ENCODE measurements at regions not wholly inside any gene's neighbourhood (a gene's known extent, or its start where the extent isn't known, plus 50 kb on each side); places are given as distances from the start of the nearest gene placed in this dataset.
A peak's percentile ranks its signal among the peaks of the same experiment; 100 is the strongest.

DNA sequence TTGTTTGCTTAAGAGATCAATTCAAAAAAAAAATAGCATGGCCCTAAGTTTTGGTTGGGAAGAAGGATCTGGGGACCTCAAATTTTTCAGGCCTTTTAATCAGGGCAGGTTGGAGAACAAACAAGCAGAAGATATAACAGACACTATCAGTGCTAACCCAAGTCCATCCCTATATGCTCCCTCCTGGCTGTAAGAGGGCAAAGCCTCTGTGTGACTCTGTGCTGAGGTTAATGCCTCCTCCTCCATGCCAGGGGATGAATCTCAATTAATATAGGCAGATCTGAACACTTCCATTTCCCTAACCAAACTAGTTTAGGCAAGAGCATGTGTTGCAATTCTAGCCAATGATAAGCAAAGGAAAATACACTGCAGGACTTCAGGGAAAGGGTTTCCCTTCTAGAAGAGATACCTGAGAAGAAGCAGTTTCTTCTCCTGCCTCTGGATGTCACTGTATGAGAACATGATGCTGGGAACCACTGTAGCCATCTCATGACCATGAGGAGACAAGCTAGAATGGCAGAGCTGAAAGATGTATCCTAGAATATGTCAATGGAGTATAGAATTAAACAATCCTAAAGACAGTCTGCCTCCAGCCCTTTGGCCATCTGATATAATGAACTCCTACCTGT is 76.0 kb downstream of the CHD9NB start:
- no peak overlapping the region for H3K23ac ChIP-seq (ENCODE audit: low read length)
- H3K9ac ChIP-seq (ENCODE audit: low read length), result no peak overlapping the region
- H2BK5ac ChIP-seq (ENCODE audit: low read length), result no peak overlapping the region
- no peak overlapping the region for H3K4me3 ChIP-seq (ENCODE audit: low read length)
- no peak overlapping the region for H2BK120ac ChIP-seq (ENCODE audit: low read depth, low read length)
- no peaks in the 10 kb centered on the region for H3K4me1 ChIP-seq (ENCODE audit: control insufficient read depth, low read depth, low read length)
- no peak overlapping the region for H4K8ac ChIP-seq (ENCODE audit: low read depth, low read length)
- H3K4ac ChIP-seq (ENCODE audit: low read depth, low read length), result no peak overlapping the region
- no peaks in the 10 kb centered on the region for H3K27me3 ChIP-seq (ENCODE audit: insufficient read depth, low read length, poor library complexity)
- H2AK5ac ChIP-seq (ENCODE audit: low read length), result no peak overlapping the region
- no peak overlapping the region for H3K27ac ChIP-seq (ENCODE audit: low read depth, low read length)
- no peaks in the 10 kb centered on the region for H3K36me3 ChIP-seq (ENCODE audit: control insufficient read depth, insufficient read depth, low read length)
- H3K79me1 ChIP-seq (ENCODE audit: low read length), result no peaks in the 10 kb centered on the region
- no peaks in the 10 kb centered on the region for H3K79me2 ChIP-seq (ENCODE audit: control insufficient read depth, insufficient read depth, low read length)
- peak; percentile 67 for DNase-seq
- H2BK15ac ChIP-seq (replicated peaks; ENCODE audit: low read depth), result no peak overlapping the region
- H3K18ac ChIP-seq (ENCODE audit: low read length), result no peak overlapping the region
- no peak overlapping the region for H3K4me2 ChIP-seq (ENCODE audit: low read length)
- no peak overlapping the region for H3K56ac ChIP-seq (ENCODE audit: low read length)
- no peak overlapping the region for H4K5ac ChIP-seq (ENCODE audit: low read length)

- H2AK5ac ChIP-seq (ENCODE audit: low read length), result no peak overlapping the region
- no peaks in the 10 kb centered on the region for H3K36me3 ChIP-seq (ENCODE audit: control insufficient read depth, insufficient read depth, low read length)
- H3K79me2 ChIP-seq (ENCODE audit: control insufficient read depth, insufficient read depth, low read length), result no peaks in the 10 kb centered on the region
- DNase-seq, result no peak
- no peak overlapping the region for H4K8ac ChIP-seq (ENCODE audit: low read depth, low read length)
- no peak overlapping the region for H3K23ac ChIP-seq (ENCODE audit: low read length)
- no peak overlapping the region for H3K56ac ChIP-seq (ENCODE audit: low read length)
- no peak overlapping the region for H3K18ac ChIP-seq (ENCODE audit: low read length)
- no peak overlapping the region for H3K4me3 ChIP-seq (ENCODE audit: low read length)
- H3K4me2 ChIP-seq (ENCODE audit: low read length), result no peak overlapping the region
- H3K9ac ChIP-seq (ENCODE audit: low read length), result no peak overlapping the region
- no peaks in the 10 kb centered on the region for H3K27me3 ChIP-seq (ENCODE audit: insufficient read depth, low read length, poor library complexity)
- no peak overlapping the region for H3K27ac ChIP-seq (ENCODE audit: low read depth, low read length)
- no peak overlapping the region for H2BK5ac ChIP-seq (ENCODE audit: low read length)
- no peak overlapping the region for H4K5ac ChIP-seq (ENCODE audit: low read length)
- H2BK120ac ChIP-seq (ENCODE audit: low read depth, low read length), result no peak overlapping the region
- H2BK15ac ChIP-seq (replicated peaks; ENCODE audit: low read depth), result no peak overlapping the region
- no peaks in the 10 kb centered on the region for H3K4me1 ChIP-seq (ENCODE audit: control insufficient read depth, low read depth, low read length)
- H3K79me1 ChIP-seq (ENCODE audit: low read length), result no peaks in the 10 kb centered on the region
- H3K4ac ChIP-seq (ENCODE audit: low read depth, low read length), result no peak overlapping the region
Measured at GRCh38 chr16:52967744-52968143, 85.0 kb downstream of the CHD9NB start.

DNA sequence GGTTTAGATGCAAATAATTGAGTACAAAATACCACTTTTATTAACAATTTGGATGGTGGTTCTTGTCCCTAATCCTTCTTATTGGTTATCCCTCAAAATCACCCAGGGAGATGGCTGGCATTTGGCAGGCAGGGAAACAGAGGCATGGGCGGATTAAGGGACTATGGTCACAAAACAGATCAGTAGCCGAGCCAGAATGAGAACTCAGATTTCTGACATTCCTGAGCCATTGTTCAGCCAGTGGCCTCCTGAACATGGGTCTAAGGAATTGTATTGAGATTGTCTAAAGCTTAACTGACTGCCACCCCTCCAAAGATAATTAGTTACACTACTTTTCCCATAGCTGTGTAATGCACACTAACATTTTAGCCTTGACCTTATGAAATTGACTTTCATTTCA is 88.4 kb downstream of the CHD9NB start:
- no peak overlapping the region for H3K56ac ChIP-seq (ENCODE audit: low read length)
- H3K79me2 ChIP-seq (ENCODE audit: control insufficient read depth, insufficient read depth, low read length), result no peaks in the 10 kb centered on the region
- WGBS (ENCODE audit: extremely low coverage, insufficient coverage, low lambda C conversion rate), result no CpG with 5 or more reads among the region's 2 CpGs
- H2BK120ac ChIP-seq (ENCODE audit: low read depth, low read length), result no peak overlapping the region
- H2BK5ac ChIP-seq (ENCODE audit: low read length), result no peak overlapping the region
- H3K79me1 ChIP-seq (ENCODE audit: low read length), result no peaks in the 10 kb centered on the region
- no peak overlapping the region for H3K4ac ChIP-seq (ENCODE audit: low read depth, low read length)
- H4K5ac ChIP-seq (ENCODE audit: low read length), result no peak overlapping the region
- H3K36me3 ChIP-seq (ENCODE audit: control insufficient read depth, insufficient read depth, low read length), result no peaks in the 10 kb centered on the region
- no peak overlapping the region for H3K23ac ChIP-seq (ENCODE audit: low read length)
- H3K4me3 ChIP-seq (ENCODE audit: low read length), result no peak overlapping the region
- H2BK15ac ChIP-seq (replicated peaks; ENCODE audit: low read depth), result no peak overlapping the region
- H3K9ac ChIP-seq (ENCODE audit: low read length), result no peak overlapping the region
- no peaks in the 10 kb centered on the region for H3K27me3 ChIP-seq (ENCODE audit: insufficient read depth, low read length, poor library complexity)
- peak; percentile 42 for DNase-seq
- no peak overlapping the region for H4K8ac ChIP-seq (ENCODE audit: low read depth, low read length)
- no peaks in the 10 kb centered on the region for H3K4me1 ChIP-seq (ENCODE audit: control insufficient read depth, low read depth, low read length)
- no peak overlapping the region for H3K18ac ChIP-seq (ENCODE audit: low read length)
- no peak overlapping the region for H2AK5ac ChIP-seq (ENCODE audit: low read length)
- no peak overlapping the region for H3K4me2 ChIP-seq (ENCODE audit: low read length)
- H3K27ac ChIP-seq (ENCODE audit: low read depth, low read length), result no peak overlapping the region

- H2BK120ac ChIP-seq (ENCODE audit: low read depth, low read length), result no peak overlapping the region
- H3K36me3 ChIP-seq (ENCODE audit: control insufficient read depth, insufficient read depth, low read length), result no peaks in the 10 kb centered on the region
- WGBS (ENCODE audit: extremely low coverage, insufficient coverage, low lambda C conversion rate), result no CpG with 5 or more reads among the region's 4 CpGs
- H2BK15ac ChIP-seq (replicated peaks; ENCODE audit: low read depth), result no peak overlapping the region
- no peak overlapping the region for H3K9ac ChIP-seq (ENCODE audit: low read length)
- no peak for DNase-seq
- H3K56ac ChIP-seq (ENCODE audit: low read length), result no peak overlapping the region
- no peak overlapping the region for H3K4ac ChIP-seq (ENCODE audit: low read depth, low read length)
- no peak overlapping the region for H3K4me2 ChIP-seq (ENCODE audit: low read length)
- no peak overlapping the region for H2AK5ac ChIP-seq (ENCODE audit: low read length)
- H4K5ac ChIP-seq (ENCODE audit: low read length), result no peak overlapping the region
- H3K4me3 ChIP-seq (ENCODE audit: low read length), result no peak overlapping the region
- H3K79me1 ChIP-seq (ENCODE audit: low read length), result no peaks in the 10 kb centered on the region
- H3K23ac ChIP-seq (ENCODE audit: low read length), result no peak overlapping the region
- H4K8ac ChIP-seq (ENCODE audit: low read depth, low read length), result no peak overlapping the region
- no peak overlapping the region for H3K18ac ChIP-seq (ENCODE audit: low read length)
- H3K27me3 ChIP-seq (ENCODE audit: insufficient read depth, low read length, poor library complexity), result no peaks in the 10 kb centered on the region
- no peak overlapping the region for H3K27ac ChIP-seq (ENCODE audit: low read depth, low read length)
- no peak overlapping the region for H2BK5ac ChIP-seq (ENCODE audit: low read length)
- H3K79me2 ChIP-seq (ENCODE audit: control insufficient read depth, insufficient read depth, low read length), result no peaks in the 10 kb centered on the region
- no peaks in the 10 kb centered on the region for H3K4me1 ChIP-seq (ENCODE audit: control insufficient read depth, low read depth, low read length)
Measured at GRCh38 chr16:52963855-52964242, 88.8 kb downstream of the CHD9NB start.

DNA sequence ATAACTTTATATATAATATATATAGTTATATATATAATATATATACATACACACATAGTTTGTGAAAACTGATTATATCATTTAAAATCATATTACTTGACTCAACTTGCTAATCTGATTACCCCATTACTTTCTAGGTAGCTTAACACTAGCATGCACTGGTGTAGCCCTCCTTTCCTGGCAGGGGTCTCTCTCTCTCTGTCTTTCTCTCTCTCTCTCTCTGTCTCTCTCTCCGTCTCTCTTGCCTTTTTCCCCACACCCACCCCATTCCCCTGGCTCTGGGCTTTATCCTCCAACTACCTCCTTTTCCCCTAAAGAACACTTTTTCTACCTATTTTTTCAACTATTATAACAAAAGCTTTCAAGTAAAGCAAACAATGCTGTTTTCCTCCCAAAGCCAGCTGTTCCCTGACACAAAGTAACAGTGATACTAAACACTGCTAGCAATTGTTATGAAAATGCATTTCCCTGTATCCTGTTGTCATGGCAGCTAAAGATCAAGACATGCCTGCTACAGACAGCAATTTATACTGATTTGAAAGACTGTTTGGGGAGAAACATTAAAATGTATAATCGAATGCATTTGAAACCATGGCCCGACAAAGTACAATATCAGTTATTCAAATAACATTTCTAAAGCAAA is 89.4 kb downstream of the CHD9NB start:
- H3K4me2 ChIP-seq (ENCODE audit: low read length), result no peak overlapping the region
- H3K79me2 ChIP-seq (ENCODE audit: control insufficient read depth, insufficient read depth, low read length), result no peaks in the 10 kb centered on the region
- H3K27me3 ChIP-seq (ENCODE audit: insufficient read depth, low read length, poor library complexity), result no peaks in the 10 kb centered on the region
- H3K4ac ChIP-seq (ENCODE audit: low read depth, low read length), result no peak overlapping the region
- H2BK120ac ChIP-seq (ENCODE audit: low read depth, low read length), result no peak overlapping the region
- no peak overlapping the region for H3K27ac ChIP-seq (ENCODE audit: low read depth, low read length)
- no CpG with 5 or more reads among the region's 3 CpGs for WGBS (ENCODE audit: extremely low coverage, insufficient coverage, low lambda C conversion rate)
- H3K36me3 ChIP-seq (ENCODE audit: control insufficient read depth, insufficient read depth, low read length), result no peaks in the 10 kb centered on the region
- H3K4me1 ChIP-seq (ENCODE audit: control insufficient read depth, low read depth, low read length), result no peaks in the 10 kb centered on the region
- no peak overlapping the region for H3K18ac ChIP-seq (ENCODE audit: low read length)
- H4K5ac ChIP-seq (ENCODE audit: low read length), result no peak overlapping the region
- H3K79me1 ChIP-seq (ENCODE audit: low read length), result no peaks in the 10 kb centered on the region
- H4K8ac ChIP-seq (ENCODE audit: low read depth, low read length), result no peak overlapping the region
- H3K4me3 ChIP-seq (ENCODE audit: low read length), result no peak overlapping the region
- peak; percentile 12 for DNase-seq
- no peak overlapping the region for H2BK15ac ChIP-seq (replicated peaks; ENCODE audit: low read depth)
- no peak overlapping the region for H2AK5ac ChIP-seq (ENCODE audit: low read length)
- H3K56ac ChIP-seq (ENCODE audit: low read length), result no peak overlapping the region
- no peak overlapping the region for H3K9ac ChIP-seq (ENCODE audit: low read length)
- H2BK5ac ChIP-seq (ENCODE audit: low read length), result no peak overlapping the region
- H3K23ac ChIP-seq (ENCODE audit: low read length), result no peak overlapping the region

DNA sequence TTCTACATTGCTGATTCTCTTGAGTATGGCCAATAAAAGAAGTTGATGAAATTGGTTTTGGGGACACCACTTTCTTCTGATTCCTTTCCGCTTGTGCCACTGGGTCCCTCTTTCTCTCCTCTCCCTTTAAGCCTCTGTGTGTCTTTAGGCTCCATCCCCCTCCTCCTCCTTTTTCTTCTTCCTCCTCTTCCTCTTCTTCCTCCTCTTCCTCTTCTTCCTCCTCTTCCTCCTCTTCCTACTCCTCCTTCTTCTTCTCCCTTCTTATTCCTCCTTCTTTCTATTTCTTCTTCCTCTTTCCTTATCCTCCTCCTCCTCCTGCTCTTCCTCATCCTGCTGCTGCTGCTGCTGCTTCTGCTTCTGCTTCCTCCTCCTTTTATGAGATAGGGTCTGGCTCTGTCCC is 93.7 kb downstream of the CHD9NB start:
- H4K5ac ChIP-seq (ENCODE audit: low read length), result no peak overlapping the region
- no peak overlapping the region for H2BK15ac ChIP-seq (replicated peaks; ENCODE audit: low read depth)
- no peak overlapping the region for H3K9ac ChIP-seq (ENCODE audit: low read length)
- H2BK120ac ChIP-seq (ENCODE audit: low read depth, low read length), result no peak overlapping the region
- no peak overlapping the region for H3K56ac ChIP-seq (ENCODE audit: low read length)
- no peak overlapping the region for H3K18ac ChIP-seq (ENCODE audit: low read length)
- WGBS (ENCODE audit: extremely low coverage, insufficient coverage, low lambda C conversion rate), result no CpG with 5 or more reads among the region's 1 CpG
- H3K4me2 ChIP-seq (ENCODE audit: low read length), result no peak overlapping the region
- H3K79me1 ChIP-seq (ENCODE audit: low read length), result no peaks in the 10 kb centered on the region
- no peak overlapping the region for H3K27ac ChIP-seq (ENCODE audit: low read depth, low read length)
- H3K4me1 ChIP-seq (ENCODE audit: control insufficient read depth, low read depth, low read length), result no peaks in the 10 kb centered on the region
- no peak overlapping the region for H3K4me3 ChIP-seq (ENCODE audit: low read length)
- no peak for DNase-seq
- H3K79me2 ChIP-seq (ENCODE audit: control insufficient read depth, insufficient read depth, low read length), result no peaks in the 10 kb centered on the region
- no peaks in the 10 kb centered on the region for H3K36me3 ChIP-seq (ENCODE audit: control insufficient read depth, insufficient read depth, low read length)
- no peak overlapping the region for H2AK5ac ChIP-seq (ENCODE audit: low read length)
- H4K8ac ChIP-seq (ENCODE audit: low read depth, low read length), result no peak overlapping the region
- H3K4ac ChIP-seq (ENCODE audit: low read depth, low read length), result no peak overlapping the region
- H3K23ac ChIP-seq (ENCODE audit: low read length), result no peak overlapping the region
- H2BK5ac ChIP-seq (ENCODE audit: low read length), result no peak overlapping the region
- H3K27me3 ChIP-seq (ENCODE audit: insufficient read depth, low read length, poor library complexity), result no peaks in the 10 kb centered on the region

Measured in mesendoderm (in vitro differentiated cells).